Limb (tissue), 2 donors: ENCODE measurements at regions not wholly inside any gene's neighbourhood (a gene's known extent, or its start where the extent isn't known, plus 50 kb on each side); places are given as distances from the start of the nearest gene placed in this dataset.

Experiments used
- DNase-seq, 2 donors: peaks; one replicate each; pipeline ENCODE4 v3.0.0-alpha.2; 2016; ENCODE audit errors: extremely low spot score in 2 of 2

GRCh38 chr2:172230889-172231401, 128.2 kb upstream of the DLX2 start:
- DNase-seq: no peak

- DNase-seq: no peak
Measured at GRCh38 chr2:172231508-172231907, 128.8 kb upstream of the DLX2 start.

- no peak for DNase-seq
Measured at GRCh38 chr2:172232708-172233396, 130.2 kb upstream of the DLX2 start.

- no peak for DNase-seq
Measured at GRCh38 chr2:172233987-172234715, 131.5 kb upstream of the DLX2 start.

- peak in 1 of 2 donors; percentile 57 for DNase-seq
Measured at GRCh38 chr2:172234716-172235691, 132.3 kb upstream of the DLX2 start.

- no peak for DNase-seq
Measured at GRCh38 chr2:172239944-172240590, 137.4 kb upstream of the DLX2 start.

GRCh38 chr2:172241222-172241621, 138.5 kb upstream of the DLX2 start:
- no peak for DNase-seq

- DNase-seq: no peak
Measured at GRCh38 chr2:172242471-172242870, 139.8 kb upstream of the DLX2 start.

GRCh38 chr2:172242961-172243360, 140.3 kb upstream of the DLX2 start:
- DNase-seq: no peak

- no peak for DNase-seq
Measured at GRCh38 chr2:172244419-172245130, 141.9 kb upstream of the DLX2 start.

GRCh38 chr2:172246649-172247048, 143.9 kb upstream of the DLX2 start:
- DNase-seq: no peak

- DNase-seq: no peak
Measured at GRCh38 chr2:172247203-172247602, 144.5 kb upstream of the DLX2 start.

GRCh38 chr2:172248381-172248780, 145.7 kb upstream of the DLX2 start:
- no peak for DNase-seq

- no peak for DNase-seq
Measured at GRCh38 chr2:172248785-172249187, 146.1 kb upstream of the DLX2 start.

- DNase-seq: no peak
Measured at GRCh38 chr2:172249334-172249733, 146.6 kb upstream of the DLX2 start.

- DNase-seq: no peak
Measured at GRCh38 chr2:172249986-172250385, 147.3 kb upstream of the DLX2 start.

GRCh38 chr2:172251231-172251630, 148.5 kb upstream of the DLX2 start:
- DNase-seq: no peak

- DNase-seq: no peak
Measured at GRCh38 chr2:172252154-172252553, 149.5 kb upstream of the DLX2 start.

GRCh38 chr2:172253190-172254052, 150.7 kb upstream of the DLX2 start:
- no peak for DNase-seq

GRCh38 chr2:172256886-172257285, 154.2 kb upstream of the DLX2 start:
- DNase-seq: no peak
